GM23338 (cell line): ENCODE measurements at regions not wholly inside any gene's neighbourhood (a gene's known extent, or its start where the extent isn't known, plus 50 kb on each side); places are given as distances from the start of the nearest gene placed in this dataset.

Experiments
- ATAC-seq: fragments of 200-7000 bp; cut with Tn5 transposase; 3 replicates; pipeline ENCODE4 v1.9.1; 2020
- DNase-seq: peaks from one replicate; pipeline ENCODE4 v3.0.0-alpha.2; 2015; ENCODE audit warnings: low spot score
- H2AFZ ChIP-seq: fragments of 200-600 bp; sonication (generic); 2 replicates; pipeline ENCODE4 v1.8.0; 2016; ENCODE audit warnings: antibody characterized with exemption, mild to moderate bottlenecking, moderate library complexity
- H3F3A ChIP-seq: fragments of 200-600 bp; sonication (generic); replicated peaks from 2 replicates; pipeline ENCODE4 v1.8.0; 2017; ENCODE audit warnings: antibody characterized with exemption, mixed run types, low read depth
- H3K27ac ChIP-seq: fragments of 200-600 bp; sonication (generic); 2 replicates; pipeline ENCODE4 v1.6.1; 2016; ENCODE audit warnings: low read depth
- H3K27me3 ChIP-seq: fragments of 200-600 bp; sonication (generic); 2 replicates; pipeline ENCODE4 v1.8.0; 2016; ENCODE audit warnings: mild to moderate bottlenecking, mixed run types, moderate library complexity; ENCODE audit not compliant: insufficient read depth
- H3K36me3 ChIP-seq: fragments of 200-600 bp; sonication (generic); 2 replicates; pipeline ENCODE4 v1.8.0; 2016; ENCODE audit warnings: mild to moderate bottlenecking; ENCODE audit not compliant: insufficient read depth
- H3K4me1 ChIP-seq: fragments of 200-600 bp; sonication (generic); 2 replicates; pipeline ENCODE4 v1.8.0; 2016; ENCODE audit warnings: mild to moderate bottlenecking, moderate library complexity; ENCODE audit not compliant: insufficient read depth
- H3K4me2 ChIP-seq: fragments of 200-600 bp; sonication (generic); 2 replicates; pipeline ENCODE4 v1.7.1; 2017; ENCODE audit warnings: mixed run types
- H3K4me3 ChIP-seq: fragments of 200-600 bp; sonication (generic); 2 replicates; pipeline ENCODE4 v1.6.1; 2016; ENCODE audit warnings: mixed run types
- H3K79me2 ChIP-seq: fragments of 200-600 bp; sonication (generic); replicated peaks from 2 replicates; pipeline ENCODE4 v1.8.0; 2017; ENCODE audit warnings: mild to moderate bottlenecking; ENCODE audit not compliant: insufficient read depth
- H3K9me2 ChIP-seq: fragments of 200-600 bp; sonication (generic); 2 replicates; pipeline ENCODE4 v1.8.0; 2017; ENCODE audit not compliant: insufficient read depth
- H4K20me1 ChIP-seq: fragments of 200-600 bp; sonication (generic); replicated peaks from 2 replicates; pipeline ENCODE4 v1.8.0; 2017; ENCODE audit warnings: mild to moderate bottlenecking; ENCODE audit not compliant: insufficient read depth
- H3K27ac Mint-ChIP-seq: 2 replicates; pipeline ENCODE4 v1.8.0; 2020; ENCODE audit warnings: inconsistent platforms, mild to moderate bottlenecking, moderate library complexity, mixed read lengths
- H3K27me3 Mint-ChIP-seq: 3 replicates; pipeline ENCODE4 v1.8.0; 2022; ENCODE audit warnings: low read depth, mild to moderate bottlenecking, moderate library complexity, mixed read lengths, inconsistent platforms; ENCODE audit not compliant: insufficient read depth, poor library complexity
- H3K36me3 Mint-ChIP-seq: 3 replicates; pipeline ENCODE4 v1.8.0; 2021; ENCODE audit warnings: low read depth, mild to moderate bottlenecking, inconsistent platforms, moderate library complexity, mixed read lengths
- H3K4me1 Mint-ChIP-seq: 3 replicates; pipeline ENCODE4 v1.8.0; 2020; ENCODE audit warnings: mild to moderate bottlenecking, inconsistent platforms, mixed read lengths
- H3K4me3 Mint-ChIP-seq: 3 replicates; pipeline ENCODE4 v1.8.0; 2021; ENCODE audit warnings: moderate library complexity, mild to moderate bottlenecking, inconsistent platforms, mixed read lengths
- H3K9me3 Mint-ChIP-seq: 3 replicates; pipeline ENCODE4 v1.8.0; 2020; ENCODE audit warnings: moderate library complexity, mild to moderate bottlenecking, inconsistent platforms, mixed read lengths
- CREB1 ChIP-seq: fragments of 250-450 bp; sonication (Bioruptor Pico); IDR thresholded peaks from 2 replicates; pipeline ENCODE4 v1.5.0; 2020; ENCODE audit warnings: low read depth, mild to moderate bottlenecking, moderate library complexity
- CTCF ChIP-seq, 2 experiments: fragments of 200-600 bp in 1 of 2; sonication (generic) in 1 of 2; conservative IDR thresholded peaks; 2 replicates each; pipeline versions ENCODE4 v1.5.1 to v1.6.1; 2016 to 2017; ENCODE audit warnings: antibody characterized with exemption in 2 of 2, low read depth in 2 of 2, mild to moderate bottlenecking in 2 of 2, moderate library complexity in 1 of 2
- JUNB ChIP-seq: IDR thresholded peaks from one replicate; pipeline ENCODE4 v1.6.1; 2016; ENCODE audit warnings: antibody characterized with exemption; ENCODE audit not compliant: unreplicated experiment
- NANOG ChIP-seq: IDR thresholded peaks from 2 replicates; pipeline ENCODE4 v1.6.1; 2016; ENCODE audit warnings: antibody characterized with exemption, borderline replicate concordance
- REST ChIP-seq: IDR thresholded peaks from one replicate; pipeline ENCODE4 v1.6.1; 2018; ENCODE audit warnings: antibody characterized with exemption; ENCODE audit not compliant: unreplicated experiment
- ZNF331 ChIP-seq: fragments of 250-450 bp; sonication (Bioruptor Pico); IDR thresholded peaks from 2 replicates; pipeline ENCODE4 v1.5.0; 2020; ENCODE audit warnings: low read depth, mild to moderate bottlenecking, moderate library complexity
- ZNF462 ChIP-seq: fragments of 250-450 bp; sonication (Bioruptor Pico); IDR thresholded peaks from 2 replicates; pipeline ENCODE4 v1.5.0; 2020; ENCODE audit warnings: mild to moderate bottlenecking, moderate library complexity

GRCh38 chr12:124375789-124376175 is 80.9 kb downstream of the RFLNA start (continued):
- TF ChIP-seq REST, result no peak
- TF ChIP-seq CREB1 (CRISPR knock-in tag), result no peak

GRCh38 chr12:124375141-124375788 is 80.4 kb downstream of the RFLNA start:
- H3K4me2 ChIP-seq, result no peak overlapping the region
- peak; percentile 14 to 37; a peak in 2 of 4 replicates for TF ChIP-seq CTCF (conservative IDR thresholded peaks at IDR 0.05; ENCODE audit: low read depth in 2 of 2)
- no peak for TF ChIP-seq JUNB
- TF ChIP-seq ZNF462 (CRISPR knock-in tag), result no peak
- no peak for TF ChIP-seq NANOG
- TF ChIP-seq ZNF331 (CRISPR knock-in tag), result no peak
- Mint-ChIP-seq H3K4me1 (no peaks in the 10 kb centered on the region; the same call in 2 of the 3 replicates), H3K36me3 (peaks cover 27% of the 10 kb centered on the region), H3K9me3 (no peaks in the 10 kb centered on the region), H3K4me3 (no peak overlapping the region), H3K27ac (no peak overlapping the region; the same call in 1 of the 2 replicates), H3K27me3 (peaks cover 6% of the 10 kb centered on the region)
- H3K4me3 ChIP-seq, result no peak overlapping the region
- H3F3A ChIP-seq, result no peaks in the 10 kb centered on the region
- no peaks in the 10 kb centered on the region for H3K27me3 ChIP-seq
- H3K27ac ChIP-seq, result no peak overlapping the region
- H3K9me2 ChIP-seq, result no peaks in the 10 kb centered on the region
- ATAC-seq (no peak), DNase-seq (no peak)
- no peaks in the 10 kb centered on the region for H3K4me1 ChIP-seq
- H3K79me2 ChIP-seq, result no peaks in the 10 kb centered on the region
- peaks cover 3% of the 10 kb centered on the region for H4K20me1 ChIP-seq
- no peak overlapping the region for H2AFZ ChIP-seq
- H3K36me3 ChIP-seq, result peaks cover 8% of the 10 kb centered on the region; the same call in 1 of the 2 replicates
